NB4 (cell line): ENCODE measurements at regions not wholly inside any gene's neighbourhood (a gene's known extent, or its start where the extent isn't known, plus 50 kb on each side); places are given as distances from the start of the nearest gene placed in this dataset.

Source experiments
- CTCF ChIP-seq: IDR thresholded peaks from one replicate; pipeline ENCODE4 v1.5.1; 2012; ENCODE audit warnings: low read depth, low read length
- MAX ChIP-seq: IDR thresholded peaks from 2 replicates; pipeline ENCODE4 v1.6.1; 2011; ENCODE audit warnings: low read depth, low read length
- MYC ChIP-seq: IDR thresholded peaks from 2 replicates; pipeline ENCODE4 v1.6.1; 2011; ENCODE audit warnings: low read depth, low read length
- POLR2A ChIP-seq: IDR thresholded peaks from 2 replicates; pipeline ENCODE4 v1.6.1; 2011; ENCODE audit warnings: mild to moderate bottlenecking; ENCODE audit not compliant: insufficient read length; ENCODE audit errors: extremely low read depth

- TF ChIP-seq CTCF (no peak), POLR2A (no peak), MAX (no peak), MYC (no peak)
Measured at GRCh38 chrX:126994032-126994600, 174.6 kb downstream of the PRR32 start.
